HEK293 (cell line): ENCODE measurements at regions not wholly inside any gene's neighbourhood (a gene's known extent, or its start where the extent isn't known, plus 50 kb on each side); places are given as distances from the start of the nearest gene placed in this dataset.
A peak's percentile ranks its signal among the peaks of the same experiment; 100 is the strongest.

ENCODE experiments used
- CTCF ChIA-PET: fragments of 350-600 bp; formaldehyde crosslinking; extraction: SDS; loops from one replicate; lab custom pipeline; 2021; ENCODE audit warnings: antibody characterized with exemption; lab: Yijun Ruan, JAX
- POLR2A ChIA-PET: fragments of 300-600 bp; formaldehyde crosslinking; extraction: SDS; loops from one replicate; lab custom pipeline; 2020; ENCODE audit warnings: antibody characterized with exemption, inconsistent platforms; lab: Yijun Ruan, JAX
- H3K27ac ChIP-seq: fragments of 200-500 bp; sonication (Bioruptor generic); 2 replicates; pipeline ENCODE4 v1.5.1; 2014; ENCODE audit warnings: low read depth, low read length, control low read depth, inconsistent platforms; ENCODE audit errors: extremely low read depth
- H3K36me3 ChIP-seq, 2 experiments: fragments of 200-500 bp in 1 of 2; sonication (Bioruptor generic) in 1 of 2; 1 replicate in 1 of 2; 2 replicates in 1 of 2; pipeline ENCODE4 v1.5.1; 2014 to 2017; ENCODE audit warnings: inconsistent platforms in 2 of 2, low read length in 2 of 2; ENCODE audit not compliant: control insufficient read depth in 2 of 2, insufficient read depth in 1 of 2
- H3K4me1 ChIP-seq: fragments of 200-500 bp; sonication (Bioruptor generic); 2 replicates; pipeline ENCODE4 v1.5.1; 2014; ENCODE audit warnings: mild to moderate bottlenecking, low read length, inconsistent platforms; ENCODE audit not compliant: control insufficient read depth, insufficient read depth
- H3K4me3 ChIP-seq: 2 replicates; pipeline ENCODE4 v1.5.1; 2011; ENCODE audit warnings: low read depth, mild to moderate bottlenecking, control low read depth, low read length, moderate library complexity
- H3K9me3 ChIP-seq: fragments of 200-500 bp; sonication (Bioruptor generic); 2 replicates; pipeline ENCODE4 v1.5.1; 2014; ENCODE audit warnings: low read depth, low read length, inconsistent platforms; ENCODE audit not compliant: control insufficient read depth, insufficient read depth
- AEBP2 ChIP-seq: fragments of 450-650 bp; formaldehyde crosslinking; IDR thresholded peaks from 2 replicates; pipeline ENCODE4 v1.5.1; 2016; ENCODE audit warnings: missing biosample characterization, missing genetic modification characterization, borderline replicate concordance
- ATF2 ChIP-seq: fragments of 450-650 bp; formaldehyde crosslinking; IDR thresholded peaks from 2 replicates; pipeline ENCODE4 v1.5.1; 2016; ENCODE audit warnings: missing biosample characterization, missing genetic modification characterization, low read depth
- SCRT2 ChIP-seq: fragments of 450-650 bp; formaldehyde crosslinking; IDR thresholded peaks from 2 replicates; pipeline ENCODE4 v1.5.1; 2016; ENCODE audit warnings: missing biosample characterization, missing genetic modification characterization
- TRIM28 ChIP-seq: IDR thresholded peaks from 2 replicates; pipeline ENCODE4 v1.6.1; 2011; ENCODE audit warnings: low read length, control low read depth, borderline replicate concordance
- ZBTB17 ChIP-seq: fragments of 450-650 bp; formaldehyde crosslinking; IDR thresholded peaks from 2 replicates; pipeline ENCODE4 v1.5.1; 2016; ENCODE audit warnings: missing biosample characterization, missing genetic modification characterization
- ZFHX2 ChIP-seq: fragments of 450-650 bp; formaldehyde crosslinking; conservative IDR thresholded peaks from 2 replicates; pipeline ENCODE4 v1.5.1; 2016; ENCODE audit warnings: missing biosample characterization, missing genetic modification characterization
- ZFP3 ChIP-seq: fragments of 450-650 bp; formaldehyde crosslinking; IDR thresholded peaks from 2 replicates; pipeline ENCODE4 v1.5.1; 2016; ENCODE audit warnings: low read depth, missing biosample characterization, missing genetic modification characterization
- ZNF133 ChIP-seq: fragments of 450-650 bp; formaldehyde crosslinking; IDR thresholded peaks from 2 replicates; pipeline ENCODE4 v1.5.1; 2016; ENCODE audit warnings: missing biosample characterization, missing genetic modification characterization
- ZNF157 ChIP-seq: fragments of 450-650 bp; formaldehyde crosslinking; IDR thresholded peaks from 2 replicates; pipeline ENCODE4 v1.5.1; 2016; ENCODE audit warnings: missing biosample characterization, missing genetic modification characterization
- ZNF202 ChIP-seq: fragments of 450-650 bp; formaldehyde crosslinking; IDR thresholded peaks from 2 replicates; pipeline ENCODE4 v1.5.1; 2016; ENCODE audit warnings: missing biosample characterization, missing genetic modification characterization, borderline replicate concordance
- ZNF274 ChIP-seq, 2 experiments: fragments of 200-500 bp in 1 of 2; fragments of 450-650 bp in 1 of 2; sonication (Bioruptor generic) in 1 of 2; formaldehyde crosslinking in 1 of 2; IDR thresholded peaks; 2 replicates each; pipeline versions ENCODE4 v1.5.1 to v1.6.1; 2014 to 2016; ENCODE audit warnings: borderline replicate concordance in 1 of 2, inconsistent platforms in 1 of 2, low read length in 1 of 2, missing biosample characterization in 1 of 2, missing genetic modification characterization in 1 of 2
- ZNF292 ChIP-seq: fragments of 450-650 bp; formaldehyde crosslinking; IDR thresholded peaks from 2 replicates; pipeline ENCODE4 v1.5.1; 2016; ENCODE audit warnings: low read depth, missing biosample characterization, missing genetic modification characterization, borderline replicate concordance
- ZNF549 ChIP-seq: fragments of 450-650 bp; IDR thresholded peaks from 2 replicates; pipeline ENCODE4 v1.5.1; 2018; ENCODE audit warnings: missing biosample characterization, missing genetic modification characterization, mild to moderate bottlenecking, inconsistent platforms, moderate library complexity
- ZNF571 ChIP-seq: fragments of 450-650 bp; formaldehyde crosslinking; IDR thresholded peaks from 2 replicates; pipeline ENCODE4 v1.5.0; 2017; ENCODE audit warnings: missing biosample characterization, missing genetic modification characterization
- ZNF626 ChIP-seq: fragments of 450-650 bp; sonication (Bioruptor Pico); formaldehyde crosslinking; IDR thresholded peaks from 2 replicates; pipeline ENCODE4 v1.5.1; 2018; ENCODE audit warnings: missing biosample characterization, missing genetic modification characterization, inconsistent platforms
- ZNF785 ChIP-seq: fragments of 450-650 bp; formaldehyde crosslinking; IDR thresholded peaks from 2 replicates; pipeline ENCODE4 v1.5.1; 2016; ENCODE audit warnings: missing biosample characterization, missing genetic modification characterization
- TF ChIP-seq, protein P1 (sequence below): fragments of 450-650 bp; formaldehyde crosslinking; IDR thresholded peaks from 2 replicates; pipeline ENCODE4 v1.5.1; 2016; ENCODE audit warnings: missing biosample characterization, missing genetic modification characterization
- TF ChIP-seq, protein P2 (sequence below): fragments of 450-650 bp; IDR thresholded peaks from 2 replicates; pipeline ENCODE4 v1.5.1; 2018; ENCODE audit warnings: missing biosample characterization, mild to moderate bottlenecking, missing genetic modification characterization

- no peak for TF ChIP-seq ATF2 (tag by site-specific recombination)
- TF ChIP-seq, protein P1, sequence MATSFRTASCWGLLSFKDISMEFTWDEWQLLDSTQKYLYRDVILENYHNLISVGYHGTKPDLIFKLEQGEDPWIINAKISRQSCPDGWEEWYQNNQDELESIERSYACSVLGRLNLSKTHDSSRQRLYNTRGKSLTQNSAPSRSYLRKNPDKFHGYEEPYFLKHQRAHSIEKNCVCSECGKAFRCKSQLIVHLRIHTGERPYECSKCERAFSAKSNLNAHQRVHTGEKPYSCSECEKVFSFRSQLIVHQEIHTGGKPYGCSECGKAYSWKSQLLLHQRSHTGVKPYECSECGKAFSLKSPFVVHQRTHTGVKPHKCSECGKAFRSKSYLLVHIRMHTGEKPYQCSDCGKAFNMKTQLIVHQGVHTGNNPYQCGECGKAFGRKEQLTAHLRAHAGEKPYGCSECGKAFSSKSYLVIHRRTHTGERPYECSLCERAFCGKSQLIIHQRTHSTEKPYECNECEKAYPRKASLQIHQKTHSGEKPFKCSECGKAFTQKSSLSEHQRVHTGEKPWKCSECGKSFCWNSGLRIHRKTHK: no peak
- TF ChIP-seq ZBTB17 (tag by site-specific recombination): peak; percentile 73
- no peak for TF ChIP-seq ZNF626 (tag by site-specific recombination)
- no peak for TF ChIP-seq ZNF571 (tag by site-specific recombination)
- no peak for TF ChIP-seq ZNF785 (tag by site-specific recombination)
- TF ChIP-seq ZNF133 (tag by site-specific recombination): no peak
- no peak for TF ChIP-seq ZNF292 (tag by site-specific recombination)
These were observed 268.1 kb upstream of the PLPP4 start (continued) for GRCh38 chr10:120188950-120189349.

DNA sequence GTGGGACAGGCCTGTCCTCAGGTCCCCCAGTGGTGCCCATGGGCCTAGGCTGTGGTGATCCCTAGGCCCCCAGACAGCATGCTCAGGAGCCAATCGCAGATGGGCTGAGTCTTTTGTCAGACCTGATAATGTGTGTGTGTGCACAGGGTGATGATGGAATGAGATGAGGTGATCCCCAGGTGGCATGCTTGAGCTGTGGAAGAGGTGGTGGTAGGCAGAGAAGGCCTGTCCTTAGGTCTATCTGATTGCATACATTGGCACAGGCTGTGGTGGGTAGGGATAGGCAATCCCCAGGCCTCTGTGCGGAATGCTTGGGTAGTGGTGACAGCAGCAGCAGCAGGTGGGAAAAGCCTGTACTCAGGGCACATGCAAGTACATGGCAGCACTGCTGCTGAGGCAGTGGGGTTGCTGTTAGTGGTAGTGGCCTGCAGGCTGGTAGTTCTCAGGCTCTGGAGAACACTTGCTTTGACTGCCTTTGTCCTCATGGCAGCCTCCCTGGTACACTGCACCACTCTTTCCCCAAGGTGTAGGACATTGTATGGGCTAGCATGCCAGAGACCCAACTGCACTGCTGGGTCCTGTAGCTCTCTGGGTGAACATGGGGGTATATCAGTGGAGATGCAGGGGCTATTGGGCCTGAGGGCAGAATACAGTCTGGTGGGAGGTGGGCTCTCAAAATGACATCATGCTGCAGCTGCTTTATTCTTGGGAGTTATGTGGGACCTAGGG, 260.9 kb upstream of the PLPP4 start:
- TF ChIP-seq, protein P2, sequence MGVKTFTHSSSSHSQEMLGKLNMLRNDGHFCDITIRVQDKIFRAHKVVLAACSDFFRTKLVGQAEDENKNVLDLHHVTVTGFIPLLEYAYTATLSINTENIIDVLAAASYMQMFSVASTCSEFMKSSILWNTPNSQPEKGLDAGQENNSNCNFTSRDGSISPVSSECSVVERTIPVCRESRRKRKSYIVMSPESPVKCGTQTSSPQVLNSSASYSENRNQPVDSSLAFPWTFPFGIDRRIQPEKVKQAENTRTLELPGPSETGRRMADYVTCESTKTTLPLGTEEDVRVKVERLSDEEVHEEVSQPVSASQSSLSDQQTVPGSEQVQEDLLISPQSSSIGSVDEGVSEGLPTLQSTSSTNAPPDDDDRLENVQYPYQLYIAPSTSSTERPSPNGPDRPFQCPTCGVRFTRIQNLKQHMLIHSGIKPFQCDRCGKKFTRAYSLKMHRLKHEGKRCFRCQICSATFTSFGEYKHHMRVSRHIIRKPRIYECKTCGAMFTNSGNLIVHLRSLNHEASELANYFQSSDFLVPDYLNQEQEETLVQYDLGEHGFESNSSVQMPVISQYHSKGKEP: no peak
- no peak for TF ChIP-seq SCRT2
- TF ChIP-seq ZNF274 (IDR thresholded peaks at IDR 0.05; ENCODE audit: low read length): no peak
- no peak for TF ChIP-seq ZNF274 (tag by site-specific recombination; IDR thresholded peaks at IDR 0.05; ENCODE audit: borderline replicate concordance)
- peak; percentile 50; the same call in 1 of the 2 replicates for TF ChIP-seq TRIM28
- TF ChIP-seq ZNF157 (tag by site-specific recombination): 0 out of 2 replicates have a peak, but pooled peaks have one; percentile 43
- no peak for TF ChIP-seq ZNF549 (tag by site-specific recombination)
- no peak for TF ChIP-seq ZFHX2
- no peak for TF ChIP-seq AEBP2 (tag by site-specific recombination)
- TF ChIP-seq ZNF202 (tag by site-specific recombination): no peak
- no peak for TF ChIP-seq ZFP3

More for the DNA sequence above, 260.9 kb upstream of the PLPP4 start:
- POLR2A ChIA-PET: no interaction called here
- Histone ChIP-seq H3K27ac (no peak overlapping the region), H3K4me3 (no peak overlapping the region), H3K9me3 (no peaks in the 10 kb centered on the region), H3K36me3 (no peaks in the 10 kb centered on the region), H3K4me1 (no peaks in the 10 kb centered on the region)
- CTCF ChIA-PET: no interaction called here
